Anterior cingulate cortex (tissue), 58 donors: ENCODE measurements at regions not wholly inside any gene's neighbourhood (a gene's known extent, or its start where the extent isn't known, plus 50 kb on each side); places are given as distances from the start of the nearest gene placed in this dataset.
"Not testable (repeated sequence)": the region's sequence is repeated elsewhere in the genome, so short reads cannot be mapped to it uniquely, and the experiment has no call there.

Source experiments
- DNase-seq, 58 donors: peaks; one replicate each; lab custom pipeline; 2025; lab: John Stamatoyannopoulos, UW

DNA sequence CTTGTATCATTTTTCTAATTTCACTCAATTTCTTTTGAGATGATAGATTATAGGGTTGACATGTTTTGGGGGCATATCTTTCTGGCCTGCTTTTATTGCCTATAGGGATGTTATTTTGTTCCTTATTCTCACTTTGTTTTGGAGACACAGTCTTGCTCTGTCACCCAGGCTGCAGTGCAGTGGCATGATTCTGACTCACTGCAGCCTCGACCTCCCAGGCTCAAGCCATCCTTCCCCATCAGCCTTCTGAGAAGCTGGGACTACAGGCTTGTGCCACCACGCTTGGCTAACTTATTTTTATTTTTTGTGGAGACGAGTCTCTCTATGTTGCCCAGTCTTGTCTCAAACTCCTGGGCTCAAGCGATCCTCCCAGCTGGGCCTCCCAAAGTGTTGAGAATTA lies 72.8 kb upstream of the FAN1 start:
- DNase-seq = no peak

DNA sequence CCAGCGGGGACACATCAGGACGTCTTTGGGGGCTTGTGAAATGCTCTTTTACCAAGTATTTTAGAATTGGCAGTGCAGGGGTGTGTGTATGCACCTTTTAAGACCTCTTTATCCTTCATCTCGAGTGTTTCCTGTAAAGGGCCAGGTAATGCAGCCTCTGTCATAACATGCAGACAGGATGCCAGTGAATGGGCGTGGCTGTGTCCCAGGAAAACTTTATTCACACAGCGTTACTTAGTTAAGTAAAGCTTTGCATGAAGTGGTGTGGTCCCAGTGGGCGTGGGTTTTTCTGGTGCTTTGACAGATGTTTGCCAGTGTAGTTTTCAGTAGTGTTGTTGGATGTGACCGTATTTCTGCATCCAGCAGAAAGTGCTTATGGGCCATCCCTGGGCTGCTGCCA lies 70.3 kb upstream of the FAN1 start:
- DNase-seq = not testable (repeated sequence)

DNA sequence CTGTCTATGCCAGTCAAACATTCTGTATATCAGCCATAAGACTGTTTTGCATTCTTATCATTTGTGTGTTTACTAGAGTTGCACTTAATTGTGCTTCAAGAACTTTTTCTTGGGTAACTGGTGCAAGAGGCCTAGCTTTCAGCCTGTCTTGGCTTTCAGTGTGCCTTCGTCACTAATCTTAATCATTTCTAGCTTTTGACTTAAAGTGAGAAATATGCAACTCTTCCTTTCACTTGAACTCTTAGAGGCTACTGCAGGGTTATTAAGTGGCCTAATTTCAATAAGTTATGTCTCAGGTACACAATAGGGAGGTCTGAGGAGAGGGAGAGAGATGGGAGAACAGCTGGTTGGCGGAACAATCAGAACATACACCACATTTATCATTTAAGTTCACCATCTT lies 62.1 kb upstream of the FAN1 start:
- not testable (repeated sequence) for DNase-seq

GRCh38 chr15:30842798-30843472 lies 60.8 kb upstream of the FAN1 start:
- DNase-seq = not testable (repeated sequence)

GRCh38 chr15:30845536-30845935 lies 58.2 kb upstream of the FAN1 start:
- not testable (repeated sequence) for DNase-seq
